Mesothelial cell of epicardium (in vitro differentiated cells): ENCODE measurements at regions not wholly inside any gene's neighbourhood (a gene's known extent, or its start where the extent isn't known, plus 50 kb on each side); places are given as distances from the start of the nearest gene placed in this dataset.

ENCODE experiments used
- DNase-seq, 2 experiments: peaks; one replicate each; pipeline ENCODE4 v3.0.0; 2021; ENCODE audit warnings: low spot score in 2 of 2; ENCODE audit not compliant: unreplicated experiment in 2 of 2
- H3K27ac Mint-ChIP-seq: 2 replicates; pipeline ENCODE4 v1.8.0; 2021; ENCODE audit warnings: mixed read lengths
- H3K27me3 Mint-ChIP-seq: 2 replicates; pipeline ENCODE4 v1.8.0; 2021; ENCODE audit warnings: low read depth, mixed read lengths
- H3K36me3 Mint-ChIP-seq: 2 replicates; pipeline ENCODE4 v1.8.0; 2021; ENCODE audit warnings: mixed read lengths
- H3K4me1 Mint-ChIP-seq: 2 replicates; pipeline ENCODE4 v1.8.0; 2021; ENCODE audit warnings: mixed read lengths
- H3K4me3 Mint-ChIP-seq: 2 replicates; pipeline ENCODE4 v1.8.0; 2021; ENCODE audit warnings: mild to moderate bottlenecking, moderate library complexity, mixed read lengths
- H3K9me3 Mint-ChIP-seq: 2 replicates; pipeline ENCODE4 v1.8.0; 2021; ENCODE audit warnings: mixed read lengths
- CTCF ChIP-seq: fragments of 200-600 bp; sonication (generic); IDR thresholded peaks from one replicate; pipeline ENCODE4 v1.5.0; 2021; ENCODE audit warnings: antibody characterized with exemption; ENCODE audit not compliant: unreplicated experiment

- no peak for DNase-seq
- H3K27me3 Mint-ChIP-seq: peaks cover 39% of the 10 kb centered on the region
- no peak overlapping the region for H3K4me3 Mint-ChIP-seq
- no peak for TF ChIP-seq CTCF
- H3K36me3 Mint-ChIP-seq: no peaks in the 10 kb centered on the region
- H3K4me1 Mint-ChIP-seq: peaks cover 8% of the 10 kb centered on the region
- peaks cover 7% of the 10 kb centered on the region for H3K9me3 Mint-ChIP-seq
- no peak overlapping the region for H3K27ac Mint-ChIP-seq
Observed at GRCh38 chr15:93505506-93505905, 416.5 kb upstream of the RGMA start.

GRCh38 chr15:93501946-93502345 lies 412.9 kb upstream of the RGMA start:
- Mint-ChIP-seq H3K27ac (no peak overlapping the region), H3K9me3 (no peaks in the 10 kb centered on the region), H3K4me3 (no peak overlapping the region), H3K4me1 (peaks cover 27% of the 10 kb centered on the region), H3K36me3 (no peaks in the 10 kb centered on the region), H3K27me3 (peaks cover 18% of the 10 kb centered on the region)
- DNase-seq: no peak
- TF ChIP-seq CTCF: no peak

GRCh38 chr15:93500155-93500554 lies 411.1 kb upstream of the RGMA start:
- H3K27ac Mint-ChIP-seq: no peak overlapping the region
- H3K4me1 Mint-ChIP-seq: peaks cover 34% of the 10 kb centered on the region
- H3K4me3 Mint-ChIP-seq: no peak overlapping the region
- no peaks in the 10 kb centered on the region for H3K9me3 Mint-ChIP-seq
- TF ChIP-seq CTCF: no peak
- no peaks in the 10 kb centered on the region for H3K36me3 Mint-ChIP-seq
- peaks cover 9% of the 10 kb centered on the region for H3K27me3 Mint-ChIP-seq
- DNase-seq: no peak

GRCh38 chr15:93497291-93497690 lies 408.3 kb upstream of the RGMA start:
- no peak overlapping the region for H3K4me3 Mint-ChIP-seq
- no peaks in the 10 kb centered on the region for H3K9me3 Mint-ChIP-seq
- peaks cover 34% of the 10 kb centered on the region for H3K4me1 Mint-ChIP-seq
- H3K36me3 Mint-ChIP-seq: no peaks in the 10 kb centered on the region
- DNase-seq: no peak
- H3K27me3 Mint-ChIP-seq: peaks cover 6% of the 10 kb centered on the region
- H3K27ac Mint-ChIP-seq: no peak overlapping the region
- no peak for TF ChIP-seq CTCF

- Mint-ChIP-seq H3K27ac (no peak overlapping the region), H3K9me3 (no peaks in the 10 kb centered on the region), H3K36me3 (no peaks in the 10 kb centered on the region), H3K4me1 (peaks cover 31% of the 10 kb centered on the region), H3K4me3 (no peak overlapping the region), H3K27me3 (peaks cover 6% of the 10 kb centered on the region)
- TF ChIP-seq CTCF: no peak
- DNase-seq: no peak
Observed at GRCh38 chr15:93496888-93497287, 407.9 kb upstream of the RGMA start.

- no peak for TF ChIP-seq CTCF
- no peak for DNase-seq
- no peaks in the 10 kb centered on the region for H3K9me3 Mint-ChIP-seq
- H3K4me1 Mint-ChIP-seq: peaks cover 26% of the 10 kb centered on the region
- H3K27me3 Mint-ChIP-seq: peaks cover 9% of the 10 kb centered on the region
- no peaks in the 10 kb centered on the region for H3K36me3 Mint-ChIP-seq
- H3K27ac Mint-ChIP-seq: no peak overlapping the region
- H3K4me3 Mint-ChIP-seq: no peak overlapping the region
Observed at GRCh38 chr15:93495799-93496637, 407.0 kb upstream of the RGMA start.
